Panc1 (cell line): ENCODE measurements at regions not wholly inside any gene's neighbourhood (a gene's known extent, or its start where the extent isn't known, plus 50 kb on each side); places are given as distances from the start of the nearest gene placed in this dataset.
"Not testable (repeated sequence)": the region's sequence is repeated elsewhere in the genome, so short reads cannot be mapped to it uniquely, and the experiment has no call there.

Experiments used
- ATAC-seq: fragments of 200-7000 bp; cut with Tn5 transposase; 2 replicates; pipeline ENCODE4 v1.9.1; 2020; ENCODE audit warnings: mild to moderate bottlenecking, moderate library complexity
- BruUV-seq: library from RNA; stranded (reverse); fragments of 400-500 nt; replicated peaks from 2 replicates; lab custom pipeline; 2021; lab: Mats Ljungman, UMichigan
- CTCF ChIA-PET: fragments of 300-600 bp; sonication (Branson Sonifier 250); formaldehyde crosslinking; loops from one replicate; lab custom pipeline; 2022; ENCODE audit warnings: antibody characterized with exemption; lab: Charles Lee
- POLR2A ChIA-PET: fragments of 300-600 bp; sonication (Branson Sonifier 250); formaldehyde crosslinking; loops from one replicate; lab custom pipeline; 2022; ENCODE audit warnings: antibody characterized with exemption; lab: Charles Lee
- DNase-seq: peaks from one replicate; pipeline ENCODE4 v3.0.0-alpha.2; 2010; ENCODE audit warnings: low read depth, low spot score
- H3K27ac ChIP-seq: 2 replicates; pipeline ENCODE4 v1.5.1; 2011; ENCODE audit warnings: mild to moderate bottlenecking, low read length, inconsistent platforms
- H3K27me3 ChIP-seq: fragments of 200-500 bp; sonication (Bioruptor generic); 2 replicates; pipeline ENCODE4 v1.6.0; 2014; ENCODE audit warnings: low read length, inconsistent platforms; ENCODE audit not compliant: control insufficient read depth, insufficient read depth
- H3K36me3 ChIP-seq: fragments of 200-500 bp; sonication (Bioruptor generic); 2 replicates; pipeline ENCODE4 v1.5.1; 2014; ENCODE audit warnings: inconsistent platforms, mild to moderate bottlenecking, low read length, moderate library complexity; ENCODE audit not compliant: control insufficient read depth, insufficient read depth
- H3K4me1 ChIP-seq: 2 replicates; pipeline ENCODE4 v1.5.1; 2011; ENCODE audit warnings: inconsistent platforms, mild to moderate bottlenecking, low read length, moderate library complexity; ENCODE audit not compliant: control insufficient read depth, insufficient read depth
- H3K4me3 ChIP-seq, 2 experiments: 2 replicates each; pipeline ENCODE4 v1.5.1; 2011 to 2012; ENCODE audit warnings: low read depth in 2 of 2, low read length in 2 of 2, mild to moderate bottlenecking in 2 of 2, inconsistent platforms in 1 of 2, moderate library complexity in 1 of 2
- H3K9me3 ChIP-seq: fragments of 200-500 bp; sonication (Bioruptor generic); 2 replicates; pipeline ENCODE4 v1.5.1; 2014; ENCODE audit warnings: low read depth, mild to moderate bottlenecking, inconsistent platforms, low read length, moderate library complexity; ENCODE audit not compliant: control insufficient read depth, insufficient read depth
- CTCF ChIP-seq: fragments of 450-650 bp; IDR thresholded peaks from 2 replicates; pipeline ENCODE4 v1.5.1; 2017; ENCODE audit warnings: mild to moderate bottlenecking
- POLR2AphosphoS5 ChIP-seq: IDR thresholded peaks from 2 replicates; pipeline ENCODE4 v1.6.1; 2012; ENCODE audit warnings: mild to moderate bottlenecking, low read depth, low read length, moderate library complexity
- REST ChIP-seq, 2 experiments: IDR thresholded peaks; 2 replicates each; pipeline ENCODE4 v1.6.1; 2011 to 2012; ENCODE audit warnings: low read depth in 2 of 2, control low read depth in 1 of 2, low read length in 1 of 2, mild to moderate bottlenecking in 1 of 2, moderate library complexity in 1 of 2; ENCODE audit not compliant: insufficient read depth in 1 of 2
- SIN3A ChIP-seq: IDR thresholded peaks from 2 replicates; pipeline ENCODE4 v1.6.1; 2012; ENCODE audit warnings: low read depth, mild to moderate bottlenecking, low read length, moderate library complexity, borderline replicate concordance; ENCODE audit not compliant: insufficient read depth
- TCF7L2 ChIP-seq: IDR thresholded peaks from 2 replicates; pipeline ENCODE4 v1.6.1; 2011; ENCODE audit warnings: mild to moderate bottlenecking, low read depth, low read length, inconsistent platforms
- in situ Hi-C: cut with HindIII; loops from 2 replicates; pipeline ENCODE4 v1.10.0; 2016; ENCODE audit warnings: low sequenced_read_pairs, low pct_unique_long_range_greater_than_20kb
- intact Hi-C: fragments of 100-400 bp; cut with micrococcal nuclease; formaldehyde crosslinking; loops from one replicate; pipeline ENCODE4 v1.10.0; 2022; ENCODE audit not compliant: unreplicated experiment

DNA sequence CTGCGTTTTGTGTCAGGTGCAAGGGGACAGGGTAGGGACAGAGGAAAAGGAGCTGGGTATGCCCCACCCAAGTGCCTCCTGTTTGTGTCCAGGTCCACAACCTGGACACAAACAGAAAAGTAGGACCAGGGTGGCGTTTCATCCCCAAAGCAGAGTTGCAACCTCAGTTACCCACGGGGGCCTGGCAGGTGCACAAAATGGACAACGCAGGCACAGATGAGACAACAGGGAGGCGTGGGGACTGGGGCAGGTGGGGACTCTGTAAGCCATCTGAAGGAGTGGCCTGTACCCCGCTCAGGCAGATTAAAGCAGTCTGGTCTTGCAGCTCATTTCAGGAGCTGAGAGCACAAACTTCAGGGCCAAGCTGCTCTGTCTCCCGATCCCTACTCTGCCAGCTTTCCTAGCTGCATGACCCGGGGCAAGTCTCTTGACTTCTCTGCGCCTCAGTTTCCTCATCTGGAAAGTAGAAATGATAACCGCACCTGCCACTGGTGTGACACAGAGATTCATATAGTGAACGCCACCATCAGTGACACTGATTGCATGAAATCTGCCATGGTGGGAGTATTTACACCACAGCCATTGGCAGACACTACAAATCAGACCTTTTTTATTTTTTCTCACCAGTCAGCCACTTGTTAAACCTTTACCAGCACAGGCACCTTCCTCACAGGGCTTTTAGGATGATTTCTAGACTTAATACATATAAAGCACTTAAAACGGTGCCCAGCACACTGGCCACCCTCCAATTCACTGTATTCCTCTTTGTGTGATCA, 123.0 kb downstream of the PHETA1 start:
- in situ Hi-C loops (no loop called here), intact Hi-C loops (no loop called here)
- POLR2A ChIA-PET, result no interaction called here
- Histone ChIP-seq H3K36me3 (no peaks in the 10 kb centered on the region), H3K4me1 (no peaks in the 10 kb centered on the region), H3K27ac (no peak overlapping the region), H3K27me3 (peaks cover 2% of the 10 kb centered on the region; the same call in 1 of the 2 replicates), H3K4me3 (no peak overlapping the region), H3K9me3 (no peaks in the 10 kb centered on the region)
- TF ChIP-seq REST (IDR thresholded peaks at IDR 0.05; ENCODE audit: insufficient read depth in 1 of 2, low read depth in 2 of 2, low read length in 1 of 2) (no peak), SIN3A (no peak), TCF7L2 (no peak), CTCF (no peak), POLR2AphosphoS5 (no peak)
- BruUV-seq, result no TSS peak
- DNase-seq, result no peak
- CTCF ChIA-PET, result no interaction called here
- no peak for ATAC-seq

DNA sequence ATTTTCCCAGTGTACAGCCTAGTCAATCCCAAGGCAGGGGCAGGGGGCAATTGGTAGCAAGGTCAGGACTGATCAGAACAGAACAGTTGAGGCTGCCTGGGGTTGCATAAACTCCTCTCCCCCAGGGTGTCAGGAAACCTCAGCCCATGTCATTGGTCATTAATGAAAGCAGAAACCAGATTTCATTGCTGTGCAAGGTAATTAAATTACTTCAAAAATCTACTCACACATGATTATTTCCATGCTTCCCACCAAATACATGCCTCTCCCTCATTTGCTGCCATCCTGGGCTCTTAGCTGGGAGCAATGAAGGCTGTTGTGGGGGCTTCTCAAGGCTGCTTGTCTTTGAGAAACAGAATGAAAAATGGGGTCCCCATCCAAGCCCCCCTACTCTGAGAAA, 124.2 kb downstream of the PHETA1 start:
- Histone ChIP-seq H3K36me3 (no peaks in the 10 kb centered on the region), H3K27ac (no peak overlapping the region), H3K9me3 (no peaks in the 10 kb centered on the region), H3K4me3 (no peak overlapping the region), H3K4me1 (no peaks in the 10 kb centered on the region), H3K27me3 (peaks cover 4% of the 10 kb centered on the region; the same call in 1 of the 2 replicates)
- BruUV-seq, result no TSS peak
- intact Hi-C loops (no loop called here), in situ Hi-C loops (no loop called here)
- ATAC-seq (no peak), DNase-seq (no peak)
- ChIA-PET CTCF (no interaction called here), POLR2A (no interaction called here)
- TF ChIP-seq SIN3A (no peak), TCF7L2 (no peak)

DNA sequence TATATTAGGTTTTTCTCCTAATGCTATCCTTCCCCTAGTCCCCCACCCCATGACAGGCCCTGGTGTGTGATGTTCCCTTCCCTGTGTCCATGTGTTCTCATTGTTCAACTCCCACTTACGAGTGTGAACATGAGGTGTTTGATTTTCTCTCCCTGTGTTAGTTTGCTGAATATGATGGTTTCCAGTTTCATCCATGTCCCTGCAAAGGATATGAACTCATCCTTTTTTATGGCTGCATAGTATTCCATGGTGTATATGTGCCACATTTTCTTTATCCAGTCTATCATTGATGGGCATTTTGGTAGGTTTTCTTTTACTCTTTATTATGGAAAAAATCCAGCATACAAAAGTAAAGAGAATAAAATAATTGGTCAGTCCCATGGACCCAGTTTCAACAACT, 126.1 kb downstream of the PHETA1 start:
- H3K27me3 ChIP-seq, H3K27ac ChIP-seq, H3K9me3 ChIP-seq, CTCF ChIA-PET, H3K36me3 ChIP-seq, H3K4me3 ChIP-seq, in situ Hi-C loops, BruUV-seq, DNase-seq, ATAC-seq, H3K4me1 ChIP-seq, intact Hi-C loops, POLR2A ChIA-PET: not testable (repeated sequence)
